GM19351 (cell line): ENCODE measurements at regions not wholly inside any gene's neighbourhood (a gene's known extent, or its start where the extent isn't known, plus 50 kb on each side); places are given as distances from the start of the nearest gene placed in this dataset.
"Not testable (repeated sequence)": the region's sequence is repeated elsewhere in the genome, so short reads cannot be mapped to it uniquely, and the experiment has no call there.

ENCODE experiments used
- ATAC-seq: cut with Tn5 transposase; IDR thresholded peaks from one replicate; pipeline ENCODE4 v1.9.1; 2021; ENCODE audit warnings: mild to moderate bottlenecking, moderate library complexity; ENCODE audit not compliant: unreplicated experiment

- ATAC-seq = no peak
Observed at GRCh38 chr5:1638658-1639400, 115.1 kb upstream of the LPCAT1 start.

- ATAC-seq = no peak
Observed at GRCh38 chr5:1637639-1638481, 114.1 kb upstream of the LPCAT1 start.

- no peak for ATAC-seq
Observed at GRCh38 chr5:1636981-1637638, 113.3 kb upstream of the LPCAT1 start.

- ATAC-seq = not testable (repeated sequence)
Observed at GRCh38 chr5:1636208-1636770, 112.5 kb upstream of the LPCAT1 start.

- not testable (repeated sequence) for ATAC-seq
Observed at GRCh38 chr5:1635477-1635876, 111.7 kb upstream of the LPCAT1 start.

- no peak for ATAC-seq
Observed at GRCh38 chr5:1634337-1634661, 110.5 kb upstream of the LPCAT1 start.

- ATAC-seq = peak; percentile 95
Observed at GRCh38 chr5:1633605-1634336, 110.0 kb upstream of the LPCAT1 start.

- not testable (repeated sequence) for ATAC-seq
Observed at GRCh38 chr5:1631004-1631403, 107.2 kb upstream of the LPCAT1 start.

- not testable (repeated sequence) for ATAC-seq
Observed at GRCh38 chr5:1626397-1626796, 102.6 kb upstream of the LPCAT1 start.

- not testable (repeated sequence) for ATAC-seq
Observed at GRCh38 chr5:1619531-1619930, 95.8 kb upstream of the LPCAT1 start.

GRCh38 chr5:1618296-1618865, 94.6 kb upstream of the LPCAT1 start:
- not testable (repeated sequence) for ATAC-seq

GRCh38 chr5:1617236-1617755, 93.5 kb upstream of the LPCAT1 start:
- ATAC-seq = not testable (repeated sequence)

GRCh38 chr5:1613515-1613914, 89.8 kb upstream of the LPCAT1 start:
- ATAC-seq = not testable (repeated sequence)

GRCh38 chr5:1610526-1610925, 86.8 kb upstream of the LPCAT1 start:
- ATAC-seq = not testable (repeated sequence)

- not testable (repeated sequence) for ATAC-seq
Observed at GRCh38 chr5:1609111-1609510, 85.4 kb upstream of the LPCAT1 start.

- not testable (repeated sequence) for ATAC-seq
Observed at GRCh38 chr5:1608336-1608735, 84.6 kb upstream of the LPCAT1 start.

GRCh38 chr5:1606951-1607350, 83.2 kb upstream of the LPCAT1 start:
- not testable (repeated sequence) for ATAC-seq

GRCh38 chr5:1603916-1604315, 80.2 kb upstream of the LPCAT1 start:
- ATAC-seq = not testable (repeated sequence)

GRCh38 chr5:1601565-1601964, 77.8 kb upstream of the LPCAT1 start:
- not testable (repeated sequence) for ATAC-seq
